CD8-positive, alpha-beta memory T cell (primary cell): ENCODE measurements at regions not wholly inside any gene's neighbourhood (a gene's known extent, or its start where the extent isn't known, plus 50 kb on each side); places are given as distances from the start of the nearest gene placed in this dataset.
A peak's percentile ranks its signal among the peaks of the same experiment; 100 is the strongest.

Experiments used
- CTCF ChIA-PET: fragments of 350-600 bp; sonication (Branson Sonifier 250); formaldehyde crosslinking; loops from one replicate; lab custom pipeline; 2021; ENCODE audit warnings: antibody characterized with exemption; lab: Charles Lee
- POLR2A ChIA-PET: fragments of 350-600 bp; sonication (Branson Sonifier 250); formaldehyde crosslinking; loops from one replicate; lab custom pipeline; 2021; ENCODE audit warnings: antibody characterized with exemption; lab: Charles Lee
- DNase-seq, 5 donors: peaks; one replicate each; pipeline versions ENCODE4 v3.0.0 to v3.0.0-alpha.2; 2020 to 2022; ENCODE audit warnings: mixed read lengths in 1 of 5
- H3K27ac ChIP-seq: one replicate; pipeline ENCODE4 v1.7.0; 2013; ENCODE audit warnings: low read depth, mild to moderate bottlenecking, low read length, moderate library complexity
- H3K27me3 ChIP-seq: 2 replicates; pipeline ENCODE4 v1.7.0; 2013; ENCODE audit warnings: low read length, mild to moderate bottlenecking; ENCODE audit not compliant: insufficient read depth, poor library complexity, severe bottlenecking
- H3K36me3 ChIP-seq: 2 replicates; pipeline ENCODE4 v1.7.0; 2013; ENCODE audit warnings: mild to moderate bottlenecking, low read length, moderate library complexity; ENCODE audit not compliant: insufficient read depth
- H3K4me1 ChIP-seq: 2 replicates; pipeline ENCODE4 v1.7.0; 2013; ENCODE audit warnings: mild to moderate bottlenecking, low read length, moderate library complexity; ENCODE audit not compliant: insufficient read depth
- H3K4me3 ChIP-seq: 2 replicates; pipeline ENCODE4 v1.7.0; 2013; ENCODE audit warnings: mild to moderate bottlenecking, low read length
- H3K9me3 ChIP-seq: 2 replicates; pipeline ENCODE4 v1.7.0; 2013; ENCODE audit warnings: mild to moderate bottlenecking, low read length
- H3K27ac Mint-ChIP-seq, 8 donors: one replicate each; pipeline ENCODE4 v1.8.0; 2020 to 2021; ENCODE audit warnings: mixed read lengths in 8 of 8, mild to moderate bottlenecking in 6 of 8, inconsistent platforms in 3 of 8, moderate library complexity in 3 of 8
- H3K27me3 Mint-ChIP-seq, 2 donors: one replicate each; pipeline ENCODE4 v1.8.0; 2020 to 2021; ENCODE audit warnings: mixed read lengths in 2 of 2, mild to moderate bottlenecking in 1 of 2, moderate library complexity in 1 of 2
- H3K36me3 Mint-ChIP-seq, 3 donors: one replicate each; pipeline ENCODE4 v1.8.0; 2020 to 2021; ENCODE audit warnings: mixed read lengths in 3 of 3, inconsistent platforms in 1 of 3, mild to moderate bottlenecking in 1 of 3
- H3K4me1 Mint-ChIP-seq, 3 donors: one replicate each; pipeline ENCODE4 v1.8.0; 2020 to 2021; ENCODE audit warnings: mixed read lengths in 3 of 3, inconsistent platforms in 1 of 3, mild to moderate bottlenecking in 1 of 3
- H3K4me3 Mint-ChIP-seq, 7 donors: one replicate each; pipeline ENCODE4 v1.8.0; 2020 to 2021; ENCODE audit warnings: mixed read lengths in 7 of 7, mild to moderate bottlenecking in 6 of 7, moderate library complexity in 4 of 7, inconsistent platforms in 2 of 7
- H3K9me3 Mint-ChIP-seq, 5 donors: one replicate each; pipeline ENCODE4 v1.8.0; 2020 to 2022; ENCODE audit warnings: mixed read lengths in 5 of 5, mild to moderate bottlenecking in 3 of 5, moderate library complexity in 2 of 5, inconsistent platforms in 1 of 5

GRCh38 chr20:40961686-40962640, 66.7 kb upstream of the TOP1 start:
- H3K9me3 ChIP-seq, result no peaks in the 10 kb centered on the region
- POLR2A ChIA-PET, result interaction anchor here (1.0 kb wide), 1 partner anchor 221 kb away, joined by 3 read pairs; no protein-coding TSS in a partner anchor
- H3K27ac Mint-ChIP-seq, result peak overlapping the region in 1 of 8 donors; percentile 3
- no peaks in the 10 kb centered on the region for H3K27me3 ChIP-seq
- H3K9me3 Mint-ChIP-seq, result no peaks in the 10 kb centered on the region
- DNase-seq, result no peak
- peaks cover 9 to 10% (median 10%) of the 10 kb centered on the region in 3 donors for H3K4me1 Mint-ChIP-seq
- H3K27me3 Mint-ChIP-seq, result peaks cover 0 to 1% of the 10 kb centered on the region in 2 donors
- H3K4me1 ChIP-seq, result peaks cover 5% of the 10 kb centered on the region
- H3K36me3 ChIP-seq, result no peaks in the 10 kb centered on the region
- CTCF ChIA-PET, result interaction anchor here (0.9 to 2.0 kb wide), 19 partner anchors 9 to 1913 kb away, joined by 3 to 23 read pairs (median 4); no protein-coding TSS in a partner anchor
- H3K4me3 Mint-ChIP-seq, result no peak overlapping the region
- no peak overlapping the region for H3K27ac ChIP-seq
- H3K36me3 Mint-ChIP-seq, result no peaks in the 10 kb centered on the region
- no peak overlapping the region for H3K4me3 ChIP-seq

- H3K27me3 Mint-ChIP-seq, result no peaks in the 10 kb centered on the region
- peaks cover 9 to 10% (median 10%) of the 10 kb centered on the region in 3 donors for H3K4me1 Mint-ChIP-seq
- H3K9me3 ChIP-seq, result no peaks in the 10 kb centered on the region
- no peak overlapping the region for H3K4me3 ChIP-seq
- H3K27me3 ChIP-seq, result no peaks in the 10 kb centered on the region
- no peak overlapping the region for H3K27ac Mint-ChIP-seq
- ChIA-PET CTCF (interaction anchor here (0.7 to 2.0 kb wide), 26 partner anchors 9 to 1914 kb away, joined by 3 to 23 read pairs (median 4); no protein-coding TSS in a partner anchor), POLR2A (interaction anchor here (1.0 kb wide), 1 partner anchor 221 kb away, joined by 3 read pairs; no protein-coding TSS in a partner anchor)
- no peak overlapping the region for H3K4me3 Mint-ChIP-seq
- H3K27ac ChIP-seq, result no peak overlapping the region
- H3K9me3 Mint-ChIP-seq, result no peaks in the 10 kb centered on the region
- H3K36me3 ChIP-seq, result no peaks in the 10 kb centered on the region
- no peaks in the 10 kb centered on the region for H3K36me3 Mint-ChIP-seq
- H3K4me1 ChIP-seq, result peaks cover 5% of the 10 kb centered on the region
- peak; percentile 54 to 80 (median 55) for DNase-seq
These were observed 65.7 kb upstream of the TOP1 start for GRCh38 chr20:40962733-40963504.

- Histone ChIP-seq H3K27ac (no peak overlapping the region), H3K36me3 (no peaks in the 10 kb centered on the region), H3K4me3 (no peak overlapping the region), H3K27me3 (no peaks in the 10 kb centered on the region), H3K4me1 (peaks cover 5% of the 10 kb centered on the region), H3K9me3 (no peaks in the 10 kb centered on the region)
- ChIA-PET CTCF (interaction anchor here (0.7 to 2.0 kb wide), 24 partner anchors 9 to 1913 kb away, joined by 3 to 23 read pairs (median 4); no protein-coding TSS in a partner anchor), POLR2A (no interaction called here)
- Mint-ChIP-seq H3K9me3 (no peaks in the 10 kb centered on the region), H3K27me3 (no peaks in the 10 kb centered on the region), H3K4me3 (no peak overlapping the region), H3K27ac (no peak overlapping the region), H3K4me1 (peaks cover 9 to 10% (median 10%) of the 10 kb centered on the region in 3 donors), H3K36me3 (no peaks in the 10 kb centered on the region)
- no peak for DNase-seq
These were observed 65.1 kb upstream of the TOP1 start for GRCh38 chr20:40963505-40963845.

- H3K4me3 Mint-ChIP-seq, result no peak overlapping the region
- peaks cover 5% of the 10 kb centered on the region for H3K4me1 ChIP-seq
- H3K27me3 Mint-ChIP-seq, result peaks cover 2 to 3% of the 10 kb centered on the region in 2 donors
- POLR2A ChIA-PET, result no interaction called here
- no peaks in the 10 kb centered on the region for H3K36me3 ChIP-seq
- H3K36me3 Mint-ChIP-seq, result no peaks in the 10 kb centered on the region
- DNase-seq, result no peak
- H3K9me3 Mint-ChIP-seq, result no peaks in the 10 kb centered on the region
- H3K27ac ChIP-seq, result no peak overlapping the region
- H3K4me1 Mint-ChIP-seq, result peaks cover 16 to 20% (median 19%) of the 10 kb centered on the region in 3 donors
- H3K27me3 ChIP-seq, result peaks cover 3% of the 10 kb centered on the region
- CTCF ChIA-PET, result interaction anchor here (0.9 to 1.1 kb wide), 2 partner anchors 169 to 1916 kb away, joined by 3 read pairs; no protein-coding TSS in a partner anchor
- no peak overlapping the region for H3K4me3 ChIP-seq
- H3K27ac Mint-ChIP-seq, result peak overlapping the region in 1 of 8 donors; percentile 29
- H3K9me3 ChIP-seq, result no peaks in the 10 kb centered on the region
These were observed 63.0 kb upstream of the TOP1 start for GRCh38 chr20:40965671-40966070.

GRCh38 chr20:40966103-40966502, 62.5 kb upstream of the TOP1 start:
- H3K4me3 Mint-ChIP-seq, result no peak overlapping the region
- POLR2A ChIA-PET, result no interaction called here
- H3K27ac ChIP-seq, result no peak overlapping the region
- H3K27me3 ChIP-seq, result peaks cover 3% of the 10 kb centered on the region
- peaks cover 3 to 4% of the 10 kb centered on the region in 2 donors for H3K27me3 Mint-ChIP-seq
- no peak overlapping the region for H3K4me3 ChIP-seq
- no peaks in the 10 kb centered on the region for H3K9me3 Mint-ChIP-seq
- no peaks in the 10 kb centered on the region for H3K9me3 ChIP-seq
- DNase-seq, result no peak
- peaks cover 5% of the 10 kb centered on the region for H3K4me1 ChIP-seq
- H3K36me3 Mint-ChIP-seq, result no peaks in the 10 kb centered on the region
- CTCF ChIA-PET, result interaction anchor here (0.9 to 1.1 kb wide), 2 partner anchors 169 to 1916 kb away, joined by 3 read pairs; no protein-coding TSS in a partner anchor
- peaks cover 16 to 20% (median 19%) of the 10 kb centered on the region in 3 donors for H3K4me1 Mint-ChIP-seq
- no peak overlapping the region for H3K27ac Mint-ChIP-seq
- no peaks in the 10 kb centered on the region for H3K36me3 ChIP-seq

- no peak for DNase-seq
- Histone ChIP-seq H3K9me3 (no peaks in the 10 kb centered on the region), H3K36me3 (no peaks in the 10 kb centered on the region), H3K4me1 (peaks cover 5% of the 10 kb centered on the region), H3K4me3 (no peak overlapping the region), H3K27me3 (peaks cover 3% of the 10 kb centered on the region), H3K27ac (no peak overlapping the region)
- Mint-ChIP-seq H3K4me1 (peaks cover 12 to 16% (median 16%) of the 10 kb centered on the region in 3 donors), H3K36me3 (no peaks in the 10 kb centered on the region), H3K27me3 (peaks cover 3 to 7% of the 10 kb centered on the region in 2 donors), H3K9me3 (no peaks in the 10 kb centered on the region), H3K4me3 (no peak overlapping the region), H3K27ac (peak overlapping the region in 1 of 8 donors; percentile 50)
- CTCF ChIA-PET, result interaction anchor here (0.9 to 3.8 kb wide), 4 partner anchors 24 to 1917 kb away, joined by 3 to 45 read pairs (median 14); no protein-coding TSS in a partner anchor
- POLR2A ChIA-PET, result no interaction called here
These were observed 62.0 kb upstream of the TOP1 start for GRCh38 chr20:40966516-40967185.

- no peak for DNase-seq
- no peaks in the 10 kb centered on the region for H3K9me3 Mint-ChIP-seq
- H3K4me1 Mint-ChIP-seq, result peaks cover 7 to 10% (median 9%) of the 10 kb centered on the region in 3 donors
- H3K36me3 Mint-ChIP-seq, result no peaks in the 10 kb centered on the region
- POLR2A ChIA-PET, result interaction anchor here (0.9 kb wide), 1 partner anchor 265 kb away, joined by 3 read pairs; no protein-coding TSS in a partner anchor
- peak overlapping the region in 1 of 8 donors; percentile 27 for H3K27ac Mint-ChIP-seq
- CTCF ChIA-PET, result interaction anchor here (0.9 to 3.8 kb wide), 16 partner anchors 18 to 1918 kb away, joined by 3 to 45 read pairs (median 5); partner anchors contain the start of genes LPIN3 and PLCG1
- H3K27me3 Mint-ChIP-seq, result peaks cover 3 to 7% of the 10 kb centered on the region in 2 donors
- Histone ChIP-seq H3K27ac (no peak overlapping the region), H3K4me3 (no peak overlapping the region), H3K9me3 (no peaks in the 10 kb centered on the region), H3K4me1 (peaks cover 3% of the 10 kb centered on the region), H3K27me3 (peaks cover 3% of the 10 kb centered on the region), H3K36me3 (no peaks in the 10 kb centered on the region)
- no peak overlapping the region for H3K4me3 Mint-ChIP-seq
These were observed 60.9 kb upstream of the TOP1 start for GRCh38 chr20:40967700-40968099.
